ENCODE measurements at regions not wholly inside any gene's neighbourhood (a gene's known extent, or its start where the extent isn't known, plus 50 kb on each side); places are given as distances from the start of the nearest gene placed in this dataset.

DNA sequence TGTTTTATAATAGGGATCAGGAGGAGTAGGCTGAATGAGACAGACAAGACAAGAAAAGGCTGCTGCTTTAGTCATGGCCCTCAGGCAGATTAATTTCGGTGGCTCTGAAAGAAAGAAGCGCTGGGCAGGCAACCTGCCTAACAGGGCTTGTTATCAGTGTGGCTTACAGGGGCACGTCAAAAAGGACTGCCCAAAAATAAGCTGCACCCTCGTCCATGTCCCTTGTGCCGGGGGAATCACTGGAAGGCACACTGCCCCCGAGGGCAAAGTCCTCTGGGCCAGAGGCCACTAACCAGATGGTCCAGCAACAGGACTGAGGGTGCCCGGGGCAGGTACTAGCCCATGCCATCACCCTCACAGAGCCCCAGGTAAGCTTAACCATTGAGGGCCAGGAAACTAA lies 188.5 kb downstream of the IGSF11 start:
- no peak for TF ChIP-seq CTCF (IDR thresholded peaks at IDR 0.05)
- no peak for TF ChIP-seq POLR2AphosphoS5 (IDR thresholded peaks at IDR 0.05)
- TF ChIP-seq EP300 (IDR thresholded peaks at IDR 0.05; ENCODE audit: low read depth) = no peak
- no peak for TF ChIP-seq POLR2A (IDR thresholded peaks at IDR 0.05)

All from transverse colon (tissue), 4 donors.